ENCODE measurements at regions not wholly inside any gene's neighbourhood (a gene's known extent, or its start where the extent isn't known, plus 50 kb on each side); places are given as distances from the start of the nearest gene placed in this dataset.

GRCh38 chr2:7573166-7573825 is 656.1 kb downstream of the RNF144A start:
- no peaks in the 10 kb centered on the region for H3K9me3 ChIP-seq (replicated peaks)

DNA sequence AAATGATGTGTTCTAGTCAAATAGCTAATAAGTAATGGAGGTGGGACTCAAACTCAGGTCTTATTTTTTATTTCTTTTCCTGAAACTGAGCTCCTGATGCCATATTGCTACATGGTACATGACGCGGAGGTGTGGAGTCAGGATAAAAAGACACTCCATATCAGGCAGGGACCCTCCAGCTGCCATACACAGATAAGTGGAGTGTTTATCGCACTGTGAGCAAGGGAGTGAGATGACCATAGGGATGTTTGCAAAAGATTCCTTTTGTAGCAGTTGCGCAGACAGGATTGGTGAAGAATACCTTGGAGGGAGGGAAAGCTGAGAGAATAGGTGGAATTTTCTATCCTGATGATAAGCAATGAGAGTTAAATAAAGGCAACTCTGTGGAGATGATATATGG is 657.2 kb downstream of the RNF144A start:
- Histone ChIP-seq H3K9me3 (replicated peaks) (no peaks in the 10 kb centered on the region), H3K4me1 (replicated peaks) (no peaks in the 10 kb centered on the region), H3K4me3 (no peak overlapping the region), H3K27me3 (replicated peaks) (no peaks in the 10 kb centered on the region), H3K36me3 (no peaks in the 10 kb centered on the region), H3K27ac (no peak overlapping the region)
- DNase-seq (ENCODE audit: low read depth in 1 of 2, low spot score in 2 of 2) = no peak

More at GRCh38 chr2:7573166-7573825, 656.1 kb downstream of the RNF144A start:
- H3K27me3 ChIP-seq (replicated peaks) = no peaks in the 10 kb centered on the region
- no peaks in the 10 kb centered on the region for H3K4me1 ChIP-seq (replicated peaks)
- no peak overlapping the region for H3K27ac ChIP-seq
- H3K4me3 ChIP-seq = no peak overlapping the region
- no peaks in the 10 kb centered on the region for H3K36me3 ChIP-seq
- no peak for DNase-seq (ENCODE audit: low read depth in 1 of 2, low spot score in 2 of 2)

GRCh38 chr2:7577769-7578168 is 660.6 kb downstream of the RNF144A start:
- Histone ChIP-seq H3K27ac (no peak overlapping the region), H3K4me1 (replicated peaks) (no peaks in the 10 kb centered on the region), H3K9me3 (replicated peaks) (no peaks in the 10 kb centered on the region), H3K4me3 (no peak overlapping the region), H3K36me3 (no peaks in the 10 kb centered on the region), H3K27me3 (replicated peaks) (no peaks in the 10 kb centered on the region)
- DNase-seq (ENCODE audit: low read depth in 1 of 2, low spot score in 2 of 2) = no peak

DNA sequence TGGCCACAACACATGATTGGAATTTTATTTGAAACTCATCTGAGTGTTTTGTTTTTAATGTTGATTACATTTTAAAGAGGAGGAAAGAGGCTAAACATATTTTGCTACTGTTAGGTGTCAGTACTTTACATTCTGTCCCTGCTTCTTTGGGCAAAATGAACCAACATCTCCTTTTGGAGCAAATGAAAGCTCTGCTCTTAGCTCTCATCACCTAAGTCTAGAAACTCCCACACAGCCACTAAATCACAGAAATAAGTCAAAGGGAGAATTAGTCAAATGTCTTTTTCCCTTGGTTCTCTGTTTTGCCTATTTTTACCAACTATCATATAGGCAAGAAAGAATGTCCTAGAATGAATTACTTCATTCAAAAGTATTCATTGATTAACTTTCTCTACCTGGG is 666.8 kb downstream of the RNF144A start:
- no peaks in the 10 kb centered on the region for H3K36me3 ChIP-seq
- H3K27me3 ChIP-seq (replicated peaks) = no peaks in the 10 kb centered on the region
- H3K4me3 ChIP-seq = no peak overlapping the region
- no peak overlapping the region for H3K27ac ChIP-seq
- H3K4me1 ChIP-seq (replicated peaks) = no peaks in the 10 kb centered on the region
- DNase-seq (ENCODE audit: low read depth in 1 of 2, low spot score in 2 of 2) = no peak
- H3K9me3 ChIP-seq (replicated peaks) = no peaks in the 10 kb centered on the region

DNA sequence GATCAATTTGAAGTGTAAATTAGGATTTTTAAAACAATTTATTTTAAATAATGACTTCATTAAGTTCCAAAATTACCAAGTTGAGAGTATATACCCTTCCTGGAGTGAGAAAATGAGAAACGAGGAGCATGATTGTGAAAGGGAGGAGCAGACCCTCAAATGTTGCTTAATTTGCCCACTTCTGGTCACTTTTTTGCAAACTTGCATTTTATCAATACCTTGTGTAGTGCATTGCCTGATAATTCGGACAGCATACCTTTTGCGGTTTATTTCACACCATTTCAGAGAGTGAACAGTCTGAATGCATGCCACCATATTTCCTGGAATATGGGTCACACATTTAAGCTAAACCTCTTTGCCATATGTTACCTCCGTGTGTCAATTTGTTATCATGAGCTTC is 669.7 kb downstream of the RNF144A start:
- no peak overlapping the region for H3K27ac ChIP-seq
- H3K36me3 ChIP-seq = no peaks in the 10 kb centered on the region
- H3K4me3 ChIP-seq = no peak overlapping the region
- H3K9me3 ChIP-seq (replicated peaks) = no peaks in the 10 kb centered on the region
- no peaks in the 10 kb centered on the region for H3K27me3 ChIP-seq (replicated peaks)
- no peak for DNase-seq (ENCODE audit: low read depth in 1 of 2, low spot score in 2 of 2)
- H3K4me1 ChIP-seq (replicated peaks) = no peaks in the 10 kb centered on the region

- no peaks in the 10 kb centered on the region for H3K27me3 ChIP-seq (replicated peaks)
- H3K36me3 ChIP-seq = no peaks in the 10 kb centered on the region
- no peaks in the 10 kb centered on the region for H3K9me3 ChIP-seq (replicated peaks)
- DNase-seq (ENCODE audit: low read depth in 1 of 2, low spot score in 2 of 2) = no peak
- no peaks in the 10 kb centered on the region for H3K4me1 ChIP-seq (replicated peaks)
- H3K4me3 ChIP-seq = no peak overlapping the region
- no peak overlapping the region for H3K27ac ChIP-seq
Measured at GRCh38 chr2:7588295-7588694, 671.1 kb downstream of the RNF144A start.

DNA sequence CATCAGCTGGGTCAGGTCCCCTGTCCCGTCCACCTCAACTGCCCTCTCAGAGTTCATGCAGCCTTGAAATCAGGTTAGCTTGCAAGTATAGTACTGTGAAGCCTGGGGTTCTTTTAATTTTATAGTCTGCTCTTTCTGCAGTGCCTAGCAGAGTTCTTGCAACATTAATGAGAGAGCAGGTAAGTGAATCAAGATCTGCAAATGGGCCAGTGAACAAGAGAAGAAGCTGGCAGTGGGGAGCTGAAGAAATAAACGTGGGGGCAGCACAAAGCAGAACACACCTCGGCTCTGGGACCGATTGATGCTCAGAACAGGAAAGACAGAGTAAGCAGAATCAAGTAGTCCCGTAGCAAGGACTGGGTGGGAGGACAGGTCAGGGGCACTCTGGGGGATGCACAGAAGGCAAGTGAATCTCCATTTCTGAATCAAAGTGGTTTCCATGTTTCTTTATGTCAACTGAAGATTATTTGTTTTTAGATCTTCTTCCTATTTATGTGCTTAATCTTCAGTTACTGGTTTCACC is 675.5 kb downstream of the RNF144A start:
- Histone ChIP-seq H3K4me1 (replicated peaks) (no peaks in the 10 kb centered on the region), H3K36me3 (no peaks in the 10 kb centered on the region), H3K27ac (no peak overlapping the region), H3K9me3 (replicated peaks) (no peaks in the 10 kb centered on the region), H3K27me3 (replicated peaks) (no peaks in the 10 kb centered on the region), H3K4me3 (no peak overlapping the region)
- no peak for DNase-seq (ENCODE audit: low read depth in 1 of 2, low spot score in 2 of 2)

DNA sequence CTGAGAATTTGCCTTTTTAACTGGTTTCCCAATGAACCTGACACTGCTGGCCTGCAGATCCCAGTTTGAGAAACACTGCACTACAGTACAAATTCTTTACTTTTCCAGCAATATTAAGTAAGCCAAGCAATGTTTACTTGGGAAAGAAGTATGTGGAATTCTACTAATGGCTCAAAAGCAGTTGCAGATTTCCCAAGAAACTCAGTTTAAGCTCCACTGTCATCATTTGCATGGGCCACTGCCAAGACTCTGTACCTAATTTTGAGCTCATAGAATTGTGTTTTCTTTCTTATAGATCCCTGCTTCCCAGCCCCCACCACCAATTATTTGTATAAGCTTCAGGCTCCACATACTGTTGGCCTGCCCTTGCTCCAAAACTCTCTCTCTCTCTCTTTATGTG is 676.1 kb downstream of the RNF144A start:
- no peaks in the 10 kb centered on the region for H3K4me1 ChIP-seq (replicated peaks)
- H3K4me3 ChIP-seq = no peak overlapping the region
- no peaks in the 10 kb centered on the region for H3K9me3 ChIP-seq (replicated peaks)
- H3K27ac ChIP-seq = no peak overlapping the region
- H3K36me3 ChIP-seq = no peaks in the 10 kb centered on the region
- H3K27me3 ChIP-seq (replicated peaks) = no peaks in the 10 kb centered on the region
- no peak for DNase-seq (ENCODE audit: low read depth in 1 of 2, low spot score in 2 of 2)

DNA sequence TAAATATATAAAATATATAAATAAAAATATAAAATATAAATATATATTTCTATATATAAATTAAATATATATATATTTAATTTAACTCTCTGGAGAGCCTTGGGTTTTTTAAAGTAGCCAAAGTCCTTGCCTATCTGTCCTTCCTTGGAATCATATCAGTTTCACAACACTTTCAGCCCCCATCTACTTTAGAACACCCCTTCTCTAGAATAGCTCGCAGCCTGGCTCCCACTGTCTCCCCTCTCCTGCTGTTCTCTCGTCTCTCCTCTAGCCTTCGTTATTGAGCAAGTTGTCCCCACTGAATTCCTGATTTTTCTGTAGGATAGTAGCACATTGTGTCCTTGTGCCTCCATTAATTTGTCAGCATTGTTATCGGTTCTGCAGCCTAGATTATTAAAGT is 677.0 kb downstream of the RNF144A start:
- H3K4me3 ChIP-seq = no peak overlapping the region
- no peak overlapping the region for H3K27ac ChIP-seq
- no peaks in the 10 kb centered on the region for H3K36me3 ChIP-seq
- no peaks in the 10 kb centered on the region for H3K9me3 ChIP-seq (replicated peaks)
- no peak for DNase-seq (ENCODE audit: low read depth in 1 of 2, low spot score in 2 of 2)
- H3K4me1 ChIP-seq (replicated peaks) = no peaks in the 10 kb centered on the region
- H3K27me3 ChIP-seq (replicated peaks) = no peaks in the 10 kb centered on the region

DNA sequence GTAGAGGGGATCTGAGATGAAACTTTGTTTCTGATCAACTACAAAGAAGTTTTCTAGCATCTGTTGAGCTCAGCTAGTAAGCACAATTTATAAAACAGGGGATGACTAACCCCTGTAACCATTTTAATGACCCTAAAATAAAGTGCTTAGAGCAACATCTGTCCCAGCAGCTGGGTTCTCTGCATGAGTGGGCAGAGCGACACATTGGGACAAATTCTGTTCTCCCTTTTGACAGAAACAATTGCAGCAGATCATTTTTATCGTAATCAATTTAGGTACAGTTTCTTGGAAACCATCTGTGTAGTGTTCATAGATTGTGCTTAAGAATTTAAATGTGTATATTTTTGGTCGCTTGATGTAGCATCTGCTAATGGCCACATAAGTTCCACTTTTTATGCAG is 678.0 kb downstream of the RNF144A start:
- no peaks in the 10 kb centered on the region for H3K27me3 ChIP-seq (replicated peaks)
- no peaks in the 10 kb centered on the region for H3K4me1 ChIP-seq (replicated peaks)
- H3K9me3 ChIP-seq (replicated peaks) = no peaks in the 10 kb centered on the region
- H3K27ac ChIP-seq = no peak overlapping the region
- no peaks in the 10 kb centered on the region for H3K36me3 ChIP-seq
- H3K4me3 ChIP-seq = no peak overlapping the region
- no peak for DNase-seq (ENCODE audit: low read depth in 1 of 2, low spot score in 2 of 2)

- Histone ChIP-seq H3K4me3 (no peak overlapping the region), H3K27me3 (replicated peaks) (no peaks in the 10 kb centered on the region), H3K9me3 (replicated peaks) (no peaks in the 10 kb centered on the region)
Measured at GRCh38 chr2:7598402-7598801, 681.2 kb downstream of the RNF144A start.

DNA sequence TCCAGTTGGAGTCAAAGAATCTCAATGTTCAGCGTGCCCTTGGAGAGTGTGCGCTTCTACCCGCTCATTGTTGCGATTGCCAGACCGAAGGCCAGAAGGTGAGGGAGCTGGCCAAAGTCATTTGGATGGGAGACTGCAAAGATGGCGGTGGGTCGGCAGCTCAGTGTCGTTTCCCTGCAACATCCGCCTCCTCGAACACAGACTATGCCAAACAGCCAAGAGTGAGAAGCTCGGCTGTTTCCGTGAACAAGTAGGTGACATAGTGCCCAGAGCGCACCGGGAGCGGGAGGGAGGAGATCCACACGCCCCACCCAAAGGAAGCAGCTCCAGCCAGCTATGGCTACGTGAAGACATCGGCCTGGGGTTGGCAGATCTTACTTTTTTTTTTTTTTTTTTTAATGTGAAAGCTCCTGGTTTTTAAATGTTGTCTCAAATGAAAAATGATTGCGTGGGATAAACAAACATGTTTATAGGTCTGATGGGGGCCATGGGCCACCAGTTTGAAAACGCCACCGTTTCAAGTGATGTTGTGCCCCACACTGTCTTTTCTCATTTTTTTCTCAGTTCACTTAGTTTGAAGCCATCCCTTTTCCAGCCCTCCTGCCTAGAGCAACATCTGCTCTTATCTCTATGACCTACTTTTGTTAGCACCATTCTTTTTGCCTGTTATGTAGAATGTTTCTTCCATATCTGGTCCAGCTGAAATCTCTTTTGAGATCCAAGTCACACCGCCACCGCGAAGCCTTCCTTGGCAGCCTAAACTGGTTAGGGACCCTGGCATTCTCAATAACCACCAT is 682.4 kb downstream of the RNF144A start:
- Histone ChIP-seq H3K4me3 (no peak overlapping the region), H3K9me3 (replicated peaks) (no peaks in the 10 kb centered on the region), H3K27me3 (replicated peaks) (no peaks in the 10 kb centered on the region), H3K4me1 (replicated peaks) (no peaks in the 10 kb centered on the region), H3K27ac (no peak overlapping the region), H3K36me3 (no peaks in the 10 kb centered on the region)
- DNase-seq (ENCODE audit: low read depth in 1 of 2, low spot score in 2 of 2) = no peak

More at GRCh38 chr2:7598402-7598801, 681.2 kb downstream of the RNF144A start:
- no peak for DNase-seq (ENCODE audit: low read depth in 1 of 2, low spot score in 2 of 2)
- no peak overlapping the region for H3K27ac ChIP-seq
- no peaks in the 10 kb centered on the region for H3K36me3 ChIP-seq
- no peaks in the 10 kb centered on the region for H3K4me1 ChIP-seq (replicated peaks)

DNA sequence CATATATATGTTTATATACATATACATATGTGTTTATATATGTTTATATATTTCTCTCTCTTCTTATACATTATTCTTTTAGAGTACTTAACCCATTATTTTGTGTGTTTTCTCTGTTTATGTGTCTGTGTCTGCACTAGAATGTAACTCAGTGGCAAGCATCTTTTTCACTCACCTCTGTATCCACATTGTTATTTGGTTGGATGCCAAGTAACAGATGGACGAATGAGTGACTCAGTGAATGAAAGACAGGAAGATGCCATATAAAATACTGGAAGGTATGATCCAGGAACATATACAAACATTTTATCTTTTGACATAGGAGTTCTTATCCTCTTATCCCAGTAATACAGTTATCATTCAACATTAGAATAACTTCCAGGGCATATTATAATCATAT is 684.8 kb downstream of the RNF144A start:
- H3K27ac ChIP-seq = no peak overlapping the region
- H3K36me3 ChIP-seq = no peaks in the 10 kb centered on the region
- no peaks in the 10 kb centered on the region for H3K9me3 ChIP-seq (replicated peaks)
- H3K4me3 ChIP-seq = no peak overlapping the region
- no peaks in the 10 kb centered on the region for H3K4me1 ChIP-seq (replicated peaks)
- H3K27me3 ChIP-seq (replicated peaks) = no peaks in the 10 kb centered on the region
- no peak for DNase-seq (ENCODE audit: low read depth in 1 of 2, low spot score in 2 of 2)

DNA sequence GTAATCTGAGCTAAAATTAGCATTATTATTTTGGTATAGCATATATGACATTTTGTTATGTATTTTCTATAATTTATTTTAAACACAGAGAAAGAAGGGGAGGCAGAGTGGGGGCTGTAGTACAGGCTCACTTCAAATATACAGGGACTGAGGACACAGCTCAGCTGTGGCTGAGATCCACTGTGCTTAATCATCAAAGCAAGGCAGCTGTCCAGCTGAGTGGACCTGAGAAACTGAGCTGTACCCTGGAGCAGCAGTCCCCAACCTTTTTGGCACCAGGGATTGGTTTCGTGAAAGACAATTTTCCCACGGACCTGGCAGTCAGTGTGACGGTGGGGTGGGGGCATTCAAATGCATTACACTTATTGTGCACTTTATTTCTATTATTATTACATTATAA is 687.2 kb downstream of the RNF144A start:
- no peaks in the 10 kb centered on the region for H3K27me3 ChIP-seq (replicated peaks)
- H3K4me1 ChIP-seq (replicated peaks) = no peaks in the 10 kb centered on the region
- no peaks in the 10 kb centered on the region for H3K36me3 ChIP-seq
- H3K4me3 ChIP-seq = no peak overlapping the region
- no peak overlapping the region for H3K27ac ChIP-seq
- H3K9me3 ChIP-seq (replicated peaks) = no peaks in the 10 kb centered on the region
- DNase-seq (ENCODE audit: low read depth in 1 of 2, low spot score in 2 of 2) = no peak

Data from SJSA1 (cell line).